HepG2 (cell line): ENCODE measurements at regions not wholly inside any gene's neighbourhood (a gene's known extent, or its start where the extent isn't known, plus 50 kb on each side); places are given as distances from the start of the nearest gene placed in this dataset.

Source experiments
- ATAC-seq: fragments of 200-7000 bp; cut with Tn5 transposase; 3 replicates; pipeline ENCODE4 v1.9.1; 2020; ENCODE audit warnings: mild to moderate bottlenecking, moderate library complexity
- BruUV-seq: library from RNA; stranded (reverse); fragments of 400-500 nt; replicated peaks from 2 replicates; lab custom pipeline; 2021; lab: Mats Ljungman, UMichigan
- CTCF ChIA-PET: fragments of 300-600 bp; formaldehyde crosslinking; extraction: SDS; loops from one replicate; lab custom pipeline; 2021; ENCODE audit warnings: low total read pairs, inconsistent platforms, low intra/inter-chr PET ratio; lab: Yijun Ruan, JAX
- POLR2A ChIA-PET: fragments of 350-600 bp; sonication (Branson Sonifier 250); formaldehyde crosslinking; loops from one replicate; lab custom pipeline; 2020; ENCODE audit warnings: antibody characterized with exemption, inconsistent platforms; lab: Yijun Ruan, JAX
- DNase-seq: peaks from one replicate; pipeline ENCODE4 v3.0.0-alpha.2; 2015; ENCODE audit warnings: low spot score
- FAIRE-seq: peaks from 3 replicates; lab custom pipeline; 2011; peaks lifted over from hg19 to GRCh38; lab: Jason Lieb, UNC
- H2AFZ ChIP-seq: one replicate; pipeline ENCODE4 v1.6.1; 2011; ENCODE audit warnings: low read length, inconsistent platforms
- H3K27ac ChIP-seq: fragments of 300-600 bp; 3 replicates; pipeline ENCODE4 v1.8.0; 2011; ENCODE audit warnings: mixed run types, mild to moderate bottlenecking, mixed read lengths, low read length, inconsistent platforms; ENCODE audit not compliant: insufficient read depth; ENCODE audit errors: extremely low read length
- H3K27me3 ChIP-seq, 2 experiments: fragments of 200-600 bp in 1 of 2; 2 replicates in 1 of 2; 3 replicates in 1 of 2; pipeline versions ENCODE4 v1.6.0 to v1.8.0; 2011; ENCODE audit warnings: low read length in 2 of 2, mild to moderate bottlenecking in 2 of 2, moderate library complexity in 2 of 2, inconsistent platforms in 1 of 2; ENCODE audit not compliant: insufficient read depth in 2 of 2, control insufficient read depth in 1 of 2
- H3K36me3 ChIP-seq, 2 experiments: fragments of 200-600 bp in 1 of 2; replicated peaks in 1 of 2; 2 replicates in 1 of 2; 3 replicates in 1 of 2; pipeline versions ENCODE4 v1.5.1 to v1.8.0; 2011; ENCODE audit warnings: low read length in 2 of 2, inconsistent platforms in 1 of 2; ENCODE audit not compliant: insufficient read depth in 2 of 2, control insufficient read depth in 1 of 2
- H3K4me1 ChIP-seq: 2 replicates; pipeline ENCODE4 v1.5.1; 2012; ENCODE audit warnings: low read length, inconsistent platforms; ENCODE audit not compliant: insufficient read depth
- H3K4me2 ChIP-seq: 2 replicates; pipeline ENCODE4 v1.6.0; 2011; ENCODE audit warnings: low read depth, low read length, inconsistent platforms
- H3K4me3 ChIP-seq, 3 experiments: fragments of 200-600 bp in 1 of 3; sonication (generic), shearing (Covaris generic) in 1 of 3; replicated peaks in 1 of 3; 2 replicates each; pipeline ENCODE4 v1.5.1; 2011 to 2016; ENCODE audit warnings: low read length in 3 of 3, inconsistent platforms in 2 of 3, low read depth in 2 of 3, mild to moderate bottlenecking in 2 of 3, control low read depth in 1 of 3, mixed read lengths in 1 of 3; ENCODE audit not compliant: insufficient read depth in 1 of 3
- H3K79me2 ChIP-seq: one replicate; pipeline ENCODE4 v1.6.1; 2011; ENCODE audit warnings: low read length, inconsistent platforms; ENCODE audit not compliant: insufficient read depth
- H3K9ac ChIP-seq: 2 replicates; pipeline ENCODE4 v1.6.0; 2011; ENCODE audit warnings: mild to moderate bottlenecking, low read depth, low read length, inconsistent platforms; ENCODE audit not compliant: insufficient read depth
- H3K9me3 ChIP-seq: 2 replicates; pipeline ENCODE4 v1.5.1; 2012; ENCODE audit warnings: mild to moderate bottlenecking, low read length
- H4K20me1 ChIP-seq: 2 replicates; pipeline ENCODE4 v1.6.0; 2011; ENCODE audit warnings: inconsistent platforms, mild to moderate bottlenecking, low read length, moderate library complexity; ENCODE audit not compliant: insufficient read depth
- AFF4 ChIP-seq: sonication (generic); formaldehyde crosslinking; IDR thresholded peaks from 2 replicates; pipeline ENCODE4 v1.4.0; 2020; ENCODE audit warnings: missing genetic modification reagents
- ELF4 ChIP-seq: sonication (generic); formaldehyde crosslinking; IDR thresholded peaks from 2 replicates; pipeline ENCODE4 v1.5.0; 2020; ENCODE audit warnings: missing genetic modification reagents, mild to moderate bottlenecking, moderate library complexity, borderline replicate concordance
- HOMEZ ChIP-seq: IDR thresholded peaks from 2 replicates; pipeline ENCODE4 v1.6.1; 2016; ENCODE audit warnings: low read depth
- HOXA3 ChIP-seq: sonication (generic); formaldehyde crosslinking; IDR thresholded peaks from 2 replicates; pipeline ENCODE4 v1.5.0; 2020; ENCODE audit warnings: missing genetic modification reagents
- KAT2B ChIP-seq: fragments of 150-350 bp; IDR thresholded peaks from 2 replicates; pipeline ENCODE4 v1.6.1; 2014; ENCODE audit warnings: low read depth, low read length, borderline replicate concordance
- KDM5A ChIP-seq: fragments of 200-600 bp; sonication (generic); IDR thresholded peaks from 2 replicates; pipeline ENCODE4 v1.7.0; 2018; ENCODE audit warnings: antibody characterized with exemption, mild to moderate bottlenecking, low read length, borderline replicate concordance
- PHF5A ChIP-seq: IDR thresholded peaks from one replicate; pipeline ENCODE4 v1.6.1; 2018; ENCODE audit warnings: low read depth, missing genetic modification reagents; ENCODE audit not compliant: unreplicated experiment
- TFE3 ChIP-seq: IDR thresholded peaks from 2 replicates; pipeline ENCODE4 v1.6.1; 2016
- TOE1 ChIP-seq: sonication (generic); formaldehyde crosslinking; IDR thresholded peaks from 2 replicates; pipeline ENCODE4 v1.4.0; 2020; ENCODE audit warnings: mild to moderate bottlenecking, missing genetic modification reagents
- ZBTB1 ChIP-seq: sonication (generic); formaldehyde crosslinking; IDR thresholded peaks from 2 replicates; pipeline ENCODE4 v1.4.0; 2020; ENCODE audit warnings: missing genetic modification reagents, borderline replicate concordance
- ZGPAT ChIP-seq: IDR thresholded peaks from 2 replicates; pipeline ENCODE4 v1.6.1; 2016; ENCODE audit warnings: mild to moderate bottlenecking
- ZNF180 ChIP-seq: sonication (generic); formaldehyde crosslinking; IDR thresholded peaks from 2 replicates; pipeline ENCODE4 v1.4.0; 2020; ENCODE audit warnings: low read depth, missing genetic modification reagents, borderline replicate concordance
- ZNF382 ChIP-seq: sonication (generic); formaldehyde crosslinking; IDR thresholded peaks from 2 replicates; pipeline ENCODE4 v1.5.0; 2020; ENCODE audit warnings: missing genetic modification reagents, mild to moderate bottlenecking, borderline replicate concordance
- ZSCAN22 ChIP-seq: sonication (generic); formaldehyde crosslinking; IDR thresholded peaks from 2 replicates; pipeline ENCODE4 v1.4.0; 2020; ENCODE audit warnings: mild to moderate bottlenecking, missing genetic modification reagents
- WGBS: methylation state at CpG from one replicate; pipeline ENCODE4 v1.1.6; 2017; ENCODE audit warnings: low lambda C conversion rate; 5-methylcytosine and 5-hydroxymethylcytosine counted together
- in situ Hi-C: cut with HindIII; loops from 2 replicates; pipeline ENCODE4 v1.10.0; 2017; ENCODE audit warnings: low pct_unique_long_range_greater_than_20kb; ENCODE audit not compliant: extremely low pct_ligation_motif_present
- intact Hi-C: fragments of 100-400 bp; cut with micrococcal nuclease; formaldehyde crosslinking; loops from one replicate; pipeline ENCODE4 v1.10.0; 2022; ENCODE audit not compliant: unreplicated experiment
- TF ChIP-seq, protein P1 (sequence below): sonication (generic); formaldehyde crosslinking; IDR thresholded peaks from 2 replicates; pipeline ENCODE4 v1.8.0; 2022; ENCODE audit warnings: missing genetic modification reagents, low read depth, mild to moderate bottlenecking, borderline replicate concordance

- no peak for ATAC-seq
- TF ChIP-seq HOMEZ (CRISPR knock-in tag) (no peak), ZNF382 (CRISPR knock-in tag) (no peak), ZNF180 (CRISPR knock-in tag) (no peak), ZSCAN22 (CRISPR knock-in tag) (no peak), ZGPAT (no peak), ZBTB1 (no peak), KDM5A (no peak), KAT2B (no peak), AFF4 (no peak), PHF5A (CRISPR knock-in tag) (no peak), TOE1 (CRISPR knock-in tag) (no peak), ELF4 (CRISPR knock-in tag) (no peak), TFE3 (CRISPR knock-in tag) (no peak), HOXA3 (CRISPR knock-in tag) (no peak)
- TF ChIP-seq, protein P1, sequence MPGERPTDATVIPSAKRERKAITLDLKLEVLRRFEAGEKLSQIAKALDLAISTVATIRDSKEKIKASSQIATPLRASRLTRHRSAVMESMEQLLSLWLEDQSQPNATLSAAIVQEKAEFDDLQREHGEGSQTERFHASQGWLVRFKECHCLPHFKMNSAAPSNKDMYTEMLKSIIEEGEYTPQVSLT: no peak
Measured at GRCh38 chr9:79215821-79216220, 355.9 kb upstream of the TLE4 start.

More at GRCh38 chr9:79215821-79216220, 355.9 kb upstream of the TLE4 start:
- in situ Hi-C loops: no loop called here
- Histone ChIP-seq H3K27me3 (no peaks in the 10 kb centered on the region), H3K4me1 (no peaks in the 10 kb centered on the region), H3K36me3 (no peaks in the 10 kb centered on the region), H4K20me1 (no peaks in the 10 kb centered on the region), H3K79me2 (no peaks in the 10 kb centered on the region), H3K4me3 (no peak overlapping the region), H3K9ac (no peak overlapping the region), H3K27ac (no peak overlapping the region), H3K9me3 (peaks cover 2% of the 10 kb centered on the region; the same call in 1 of the 2 replicates), H3K4me2 (no peak overlapping the region), H2AFZ (no peak overlapping the region)
- intact Hi-C loops: no loop called here
- POLR2A ChIA-PET: no interaction called here
- no TSS peak for BruUV-seq
- FAIRE-seq: no peak
- 3% methylated on average over 4 of the region's 4 CpGs for WGBS
- CTCF ChIA-PET: no interaction called here
- no peak for DNase-seq
